Mammary epithelial cell (primary cell): ENCODE measurements at regions not wholly inside any gene's neighbourhood (a gene's known extent, or its start where the extent isn't known, plus 50 kb on each side); places are given as distances from the start of the nearest gene placed in this dataset.

Source experiments
- EZH2 ChIP-seq: IDR thresholded peaks from 2 replicates; pipeline ENCODE4 v1.6.1; 2012; ENCODE audit warnings: low read length, inconsistent platforms, borderline replicate concordance
- TF ChIP-seq, protein P1 (sequence below), 2 donors: IDR thresholded peaks in 1 of 2; conservative IDR thresholded peaks in 1 of 2; 2 replicates each; pipeline ENCODE4 v1.5.1; 2011 to 2012; ENCODE audit warnings: inconsistent platforms in 2 of 2, low read length in 2 of 2, mild to moderate bottlenecking in 2 of 2, control low read depth in 1 of 2, low read depth in 1 of 2; ENCODE audit not compliant: insufficient read depth in 1 of 2; ENCODE audit errors: extremely low read depth in 1 of 2

DNA sequence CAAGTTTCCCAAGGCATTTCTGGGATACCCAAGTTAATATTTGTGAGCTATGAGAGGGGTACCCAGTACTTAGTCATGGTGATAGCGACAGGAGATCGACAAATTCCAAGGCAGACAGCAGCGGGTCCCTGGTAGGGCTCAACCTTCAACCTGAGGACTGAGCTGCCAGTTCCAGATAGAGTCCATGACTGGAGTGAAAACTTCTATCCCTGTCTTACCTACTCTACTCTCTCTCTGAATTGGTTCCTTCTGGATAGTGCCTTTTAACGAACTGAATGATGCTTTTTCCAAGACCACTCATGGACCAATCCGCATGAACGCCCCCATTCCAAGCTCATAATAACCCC, 76.9 kb upstream of the ALG10 start:
- TF ChIP-seq, protein P1, sequence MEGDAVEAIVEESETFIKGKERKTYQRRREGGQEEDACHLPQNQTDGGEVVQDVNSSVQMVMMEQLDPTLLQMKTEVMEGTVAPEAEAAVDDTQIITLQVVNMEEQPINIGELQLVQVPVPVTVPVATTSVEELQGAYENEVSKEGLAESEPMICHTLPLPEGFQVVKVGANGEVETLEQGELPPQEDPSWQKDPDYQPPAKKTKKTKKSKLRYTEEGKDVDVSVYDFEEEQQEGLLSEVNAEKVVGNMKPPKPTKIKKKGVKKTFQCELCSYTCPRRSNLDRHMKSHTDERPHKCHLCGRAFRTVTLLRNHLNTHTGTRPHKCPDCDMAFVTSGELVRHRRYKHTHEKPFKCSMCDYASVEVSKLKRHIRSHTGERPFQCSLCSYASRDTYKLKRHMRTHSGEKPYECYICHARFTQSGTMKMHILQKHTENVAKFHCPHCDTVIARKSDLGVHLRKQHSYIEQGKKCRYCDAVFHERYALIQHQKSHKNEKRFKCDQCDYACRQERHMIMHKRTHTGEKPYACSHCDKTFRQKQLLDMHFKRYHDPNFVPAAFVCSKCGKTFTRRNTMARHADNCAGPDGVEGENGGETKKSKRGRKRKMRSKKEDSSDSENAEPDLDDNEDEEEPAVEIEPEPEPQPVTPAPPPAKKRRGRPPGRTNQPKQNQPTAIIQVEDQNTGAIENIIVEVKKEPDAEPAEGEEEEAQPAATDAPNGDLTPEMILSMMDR (conservative IDR thresholded peaks at IDR 0.05 in 1 of 2, IDR thresholded peaks at IDR 0.05 in 1 of 2; ENCODE audit: extremely low read depth in 1 of 2, insufficient read depth in 1 of 2, low read depth in 1 of 2, low read length in 2 of 2) = no peak
- TF ChIP-seq EZH2 = no peak
